SW480 (cell line): ENCODE measurements at regions not wholly inside any gene's neighbourhood (a gene's known extent, or its start where the extent isn't known, plus 50 kb on each side); places are given as distances from the start of the nearest gene placed in this dataset.
A peak's percentile ranks its signal among the peaks of the same experiment; 100 is the strongest.
"Not testable (repeated sequence)": the region's sequence is repeated elsewhere in the genome, so short reads cannot be mapped to it uniquely, and the experiment has no call there.

Experiments
- DNase-seq: peaks from one replicate; pipeline ENCODE4 v3.0.0-alpha.2; 2016; ENCODE audit warnings: low spot score

DNA sequence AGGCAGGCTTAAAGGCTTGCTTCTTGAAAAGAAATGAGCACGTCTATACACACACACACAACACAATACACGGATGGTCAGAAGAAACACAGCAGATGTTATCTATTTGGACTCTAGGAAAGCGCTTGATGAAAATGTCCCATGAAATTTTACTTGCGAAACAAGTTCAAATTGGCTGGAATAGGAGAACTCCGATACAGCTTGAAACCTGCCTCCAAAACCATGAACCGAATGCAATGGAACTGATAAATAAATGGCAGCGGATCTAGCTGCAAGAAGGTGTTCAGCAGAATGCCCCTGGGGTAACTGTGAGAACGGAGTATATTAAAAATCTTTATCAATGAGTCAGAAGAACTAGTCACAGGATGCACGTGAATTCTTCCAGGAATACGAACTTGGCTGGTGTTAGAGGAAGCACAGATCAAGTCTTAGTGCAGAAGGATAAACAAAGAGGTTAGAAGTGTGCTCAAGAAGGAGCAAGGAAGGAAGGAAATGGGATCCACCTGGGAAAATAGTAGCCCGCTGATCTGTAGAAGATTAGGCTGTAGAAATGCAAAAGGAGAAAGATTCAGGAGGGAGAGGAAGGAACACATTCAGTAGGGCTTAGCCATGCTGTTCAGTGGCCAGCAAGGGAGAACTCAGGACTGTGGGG, 142.0 kb upstream of the PRKCQ start:
- DNase-seq = peak; percentile 25

GRCh38 chr10:6721480-6721879, 141.4 kb upstream of the PRKCQ start:
- peak; percentile 41 for DNase-seq

- no peak for DNase-seq
These were observed 139.5 kb upstream of the PRKCQ start for GRCh38 chr10:6719561-6719960.

- DNase-seq = no peak
These were observed 138.5 kb upstream of the PRKCQ start for GRCh38 chr10:6718550-6718949.

GRCh38 chr10:6716516-6716915, 136.4 kb upstream of the PRKCQ start:
- DNase-seq = no peak

DNA sequence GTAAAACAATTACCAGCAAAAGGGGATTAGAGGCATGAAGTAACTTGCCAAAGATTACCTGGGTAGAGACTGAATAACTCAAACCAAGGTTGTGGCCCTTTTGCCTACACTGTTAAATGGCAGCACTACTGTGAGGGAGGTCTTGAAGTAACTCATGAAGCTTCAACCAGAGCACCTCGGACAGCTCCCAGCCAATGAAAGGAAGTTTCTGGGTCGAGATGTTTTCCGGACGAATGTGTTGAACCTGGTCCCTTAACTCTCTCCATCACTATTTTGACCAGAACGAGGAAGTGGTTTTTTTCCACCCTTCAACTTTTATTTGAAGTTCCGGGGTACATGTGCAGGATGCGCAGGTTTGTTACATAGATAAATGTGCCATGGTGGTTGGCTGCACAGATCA, 133.6 kb upstream of the PRKCQ start:
- no peak for DNase-seq

GRCh38 chr10:6713120-6713519, 133.0 kb upstream of the PRKCQ start:
- no peak for DNase-seq

DNA sequence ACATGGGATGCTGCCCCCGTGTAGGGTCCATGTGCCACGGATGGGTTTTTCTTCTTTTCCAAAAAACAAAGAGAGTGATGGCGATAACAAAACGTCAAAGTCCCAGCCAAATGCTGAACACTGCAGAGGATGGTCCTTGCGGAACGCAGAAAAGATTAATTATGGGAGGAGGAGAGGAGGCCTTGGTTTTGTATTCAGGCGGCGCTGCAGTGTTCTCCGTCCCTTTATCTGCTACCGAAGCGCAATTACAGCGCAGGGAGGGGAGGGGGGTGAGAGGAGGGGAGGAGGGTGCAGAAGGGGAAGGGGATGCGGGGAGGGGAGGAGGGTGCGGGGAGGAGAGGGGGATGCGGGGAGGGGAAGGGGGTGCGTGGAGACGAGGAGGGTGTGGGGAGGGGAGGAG, 131.8 kb upstream of the PRKCQ start:
- no peak for DNase-seq

DNA sequence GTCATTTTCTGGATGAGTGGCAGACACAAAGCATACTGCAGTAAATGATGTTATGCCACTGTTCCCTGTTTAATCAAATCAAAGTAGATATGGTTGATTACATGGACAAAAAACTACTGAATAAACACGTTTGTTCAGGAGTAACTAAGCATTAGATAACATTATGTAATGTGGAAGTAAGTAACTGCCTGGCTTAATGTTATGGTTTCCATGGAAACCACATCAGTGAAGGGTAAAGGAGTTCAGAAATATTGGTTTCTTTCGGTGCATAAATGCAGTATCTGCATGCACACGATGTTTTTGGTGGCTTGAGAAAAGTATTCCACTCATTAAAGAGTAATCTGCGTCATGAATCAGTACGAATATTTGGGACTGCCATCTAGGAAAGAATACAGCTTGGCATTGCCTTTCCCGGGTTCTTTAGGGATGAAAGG, 131.3 kb upstream of the PRKCQ start:
- no peak for DNase-seq

DNA sequence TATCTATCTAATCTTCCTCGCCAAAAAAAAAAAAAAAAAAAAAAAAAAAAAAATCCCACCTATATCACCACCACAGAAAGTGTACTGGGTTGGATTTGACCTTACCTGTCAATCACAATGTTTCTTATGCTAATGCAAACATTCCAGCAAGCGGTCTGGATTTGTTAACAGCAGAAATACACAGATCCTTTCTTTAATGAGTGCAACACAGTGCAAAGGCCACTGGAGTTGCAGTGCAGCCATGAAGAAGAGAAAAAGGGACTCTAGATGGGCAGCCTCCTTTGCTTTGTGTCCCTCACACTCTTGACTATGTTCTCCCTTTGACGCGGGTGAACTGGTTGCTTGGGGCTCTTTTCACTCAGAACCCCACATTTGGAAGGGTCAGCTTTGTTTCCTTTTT, 127.3 kb upstream of the PRKCQ start:
- DNase-seq = no peak

DNA sequence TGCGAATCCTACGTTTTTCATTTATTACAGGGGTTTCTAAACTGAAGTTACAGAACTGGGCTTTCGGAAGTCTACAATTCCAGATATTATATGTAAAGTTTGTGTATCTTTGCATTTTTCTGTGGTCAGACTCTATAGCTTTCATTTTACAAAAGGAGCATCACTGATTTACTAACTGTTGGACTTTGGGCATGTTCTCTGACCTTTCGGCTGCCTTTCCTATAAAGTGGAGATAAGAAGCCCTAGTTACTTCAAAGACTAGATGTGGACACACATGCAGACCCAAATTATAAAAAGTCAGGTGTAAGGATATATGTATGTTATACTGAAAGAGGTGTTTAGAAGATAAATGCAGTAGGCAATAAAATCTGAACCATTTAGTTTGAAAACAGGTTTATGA, 126.6 kb upstream of the PRKCQ start:
- DNase-seq = no peak

DNA sequence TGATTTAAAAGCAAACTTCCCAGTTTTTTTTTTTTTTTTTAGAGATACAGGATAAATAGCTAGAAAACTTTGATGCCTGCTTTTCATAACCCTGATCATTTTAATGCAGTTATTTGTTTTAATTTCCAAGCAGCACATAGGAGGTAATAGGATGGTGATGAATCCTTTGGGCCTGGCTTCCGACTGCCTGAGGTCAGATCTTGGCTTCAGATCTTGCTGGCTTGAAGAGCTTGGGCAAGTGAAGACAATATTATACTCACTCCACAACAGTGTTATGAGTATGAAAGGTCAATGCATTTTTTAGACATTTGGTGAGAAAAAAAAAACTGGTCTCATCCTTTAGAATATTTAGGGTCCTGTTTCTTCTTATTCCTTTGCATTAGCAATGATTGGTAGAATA, 124.8 kb upstream of the PRKCQ start:
- no peak for DNase-seq

DNA sequence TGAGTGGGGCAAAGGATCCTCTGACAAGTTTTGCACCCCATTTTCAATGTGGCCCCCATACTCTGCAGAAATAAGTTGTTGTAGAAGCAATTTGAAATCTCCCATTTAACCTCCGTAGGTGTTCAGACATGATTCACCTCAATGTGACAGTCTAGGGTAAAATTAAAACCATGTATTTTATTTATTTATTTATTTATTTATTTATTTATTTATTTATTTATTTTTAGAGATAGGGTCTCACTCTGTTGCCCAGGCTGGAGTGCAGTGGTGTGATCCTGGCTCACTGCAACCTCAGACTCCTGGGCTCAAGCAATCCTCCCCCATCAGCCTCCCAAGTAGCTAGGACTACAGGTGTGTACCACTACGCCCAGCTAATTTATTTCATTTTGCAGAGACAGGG, 122.8 kb upstream of the PRKCQ start:
- not testable (repeated sequence) for DNase-seq

DNA sequence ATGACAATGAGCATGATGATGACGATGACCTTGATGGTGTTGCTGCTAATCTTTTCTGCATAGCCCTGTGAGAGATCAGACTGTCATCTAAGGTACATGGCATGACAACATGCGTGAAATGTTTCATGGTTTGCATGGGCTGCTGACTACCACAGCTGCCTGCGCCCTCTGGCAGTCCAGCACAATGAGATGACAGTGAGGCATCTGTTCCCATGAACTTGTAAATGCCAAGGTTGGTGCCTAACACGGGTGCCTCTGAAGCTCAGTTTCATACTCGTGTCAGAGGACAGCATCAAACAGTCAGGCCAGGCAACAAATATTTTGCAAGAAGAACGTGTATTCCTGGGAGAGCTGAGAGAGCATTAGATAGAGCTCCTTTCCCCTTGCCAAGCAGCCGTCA, 122.0 kb upstream of the PRKCQ start:
- DNase-seq = no peak

DNA sequence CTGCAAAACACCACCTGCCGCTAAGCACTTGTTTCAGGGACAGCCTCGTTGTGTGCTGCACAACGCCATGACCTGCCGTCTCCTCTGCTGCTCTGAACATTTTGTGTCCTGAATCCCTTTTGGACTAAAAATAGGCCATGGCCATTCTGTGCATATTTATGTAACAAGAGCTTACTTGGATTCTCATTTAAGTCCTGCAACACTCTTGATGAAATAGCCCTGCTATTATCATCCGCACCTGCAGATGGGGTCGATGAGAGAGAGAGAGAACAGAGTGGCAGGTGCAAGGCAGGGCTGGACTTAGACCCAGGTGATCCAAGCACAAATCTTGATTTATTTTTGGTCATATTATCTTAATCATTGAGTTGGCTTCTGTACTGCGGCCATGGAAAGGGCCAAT, 121.2 kb upstream of the PRKCQ start:
- no peak for DNase-seq

- no peak for DNase-seq
These were observed 120.0 kb upstream of the PRKCQ start for GRCh38 chr10:6700066-6700465.

GRCh38 chr10:6699336-6699735, 119.3 kb upstream of the PRKCQ start:
- no peak for DNase-seq

GRCh38 chr10:6695519-6695918, 115.4 kb upstream of the PRKCQ start:
- DNase-seq = no peak

- no peak for DNase-seq
These were observed 114.5 kb upstream of the PRKCQ start for GRCh38 chr10:6694447-6695140.

DNA sequence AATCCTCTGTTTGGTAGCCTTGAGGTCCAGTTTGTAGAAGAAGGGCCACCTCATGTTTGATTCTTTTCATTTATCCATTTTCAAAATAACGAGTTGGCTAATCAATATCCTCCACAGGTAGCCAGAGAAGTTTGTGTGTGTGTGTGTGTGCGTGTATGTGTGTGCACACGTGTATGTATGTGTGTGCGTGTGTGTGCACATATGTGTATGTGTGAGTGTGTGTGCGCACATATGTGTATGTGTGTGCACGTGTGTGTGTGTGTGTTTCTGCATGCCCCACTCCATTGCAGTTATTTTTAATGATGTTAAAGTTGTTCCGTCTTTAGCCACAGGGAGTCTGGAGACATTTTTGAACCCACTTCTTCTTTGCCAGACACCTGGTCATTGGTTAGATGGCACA, 112.8 kb upstream of the PRKCQ start:
- no peak for DNase-seq

DNA sequence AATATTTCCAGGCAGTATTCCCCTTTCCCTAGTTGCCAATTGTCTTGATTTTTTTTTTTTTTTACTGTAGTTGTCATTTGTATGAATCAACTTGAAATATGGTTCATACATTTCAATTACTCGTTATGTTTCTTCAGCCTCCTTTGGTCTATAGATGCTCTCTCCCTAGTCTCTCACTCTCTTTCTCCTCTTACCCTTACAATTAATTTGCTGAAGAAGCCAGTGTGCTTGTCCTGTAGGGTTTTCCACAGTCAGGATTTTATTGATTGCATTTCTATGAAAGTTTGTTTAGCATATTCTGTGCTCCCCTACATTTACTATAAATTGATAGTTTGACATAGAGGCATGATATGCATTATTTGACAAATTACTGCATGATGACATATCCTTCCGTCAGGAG, 112.0 kb upstream of the PRKCQ start:
- no peak for DNase-seq

DNA sequence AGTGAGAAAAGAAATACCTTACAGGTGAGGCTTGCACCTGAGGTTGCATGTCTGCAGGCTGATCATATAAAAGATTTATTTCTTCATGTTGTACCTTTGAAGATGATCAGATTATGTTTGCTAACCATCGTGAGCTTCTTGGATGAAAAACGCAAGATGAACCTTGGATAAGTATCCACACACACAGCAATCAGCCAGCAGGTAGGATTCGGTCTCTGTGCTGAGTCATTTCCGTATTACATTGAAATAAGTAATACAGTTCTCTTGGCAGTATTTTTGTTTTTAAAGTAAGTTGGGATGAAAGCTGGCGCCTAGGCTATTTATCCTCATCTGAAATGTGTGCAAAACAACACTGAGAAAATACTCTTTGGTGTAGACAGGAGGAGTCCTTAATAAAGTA, 109.0 kb upstream of the PRKCQ start:
- no peak for DNase-seq

- DNase-seq = no peak
These were observed 100.7 kb upstream of the PRKCQ start for GRCh38 chr10:6680735-6681134.

DNA sequence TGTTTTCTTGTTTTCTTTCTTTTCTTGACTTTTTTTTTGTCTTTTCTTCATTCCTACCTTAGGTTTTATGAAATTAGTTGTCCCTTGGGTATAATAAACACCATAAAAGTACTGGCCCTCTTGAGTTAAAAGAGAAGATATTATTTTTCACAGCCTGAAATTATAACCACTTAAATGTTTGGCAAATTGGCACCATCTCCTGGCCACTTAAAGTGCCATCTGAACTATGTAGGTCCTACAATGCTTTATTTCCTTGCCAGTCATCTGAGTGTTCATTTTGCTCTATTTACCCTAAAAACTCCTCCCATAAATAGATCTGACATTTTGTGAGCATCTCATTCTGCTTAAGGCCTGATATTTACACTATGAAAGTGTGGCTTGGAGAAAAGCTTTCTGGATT, 98.9 kb upstream of the PRKCQ start:
- DNase-seq = no peak
